ENCODE measurements at regions not wholly inside any gene's neighbourhood (a gene's known extent, or its start where the extent isn't known, plus 50 kb on each side); places are given as distances from the start of the nearest gene placed in this dataset.
"Not testable (repeated sequence)": the region's sequence is repeated elsewhere in the genome, so short reads cannot be mapped to it uniquely, and the experiment has no call there.

DNA sequence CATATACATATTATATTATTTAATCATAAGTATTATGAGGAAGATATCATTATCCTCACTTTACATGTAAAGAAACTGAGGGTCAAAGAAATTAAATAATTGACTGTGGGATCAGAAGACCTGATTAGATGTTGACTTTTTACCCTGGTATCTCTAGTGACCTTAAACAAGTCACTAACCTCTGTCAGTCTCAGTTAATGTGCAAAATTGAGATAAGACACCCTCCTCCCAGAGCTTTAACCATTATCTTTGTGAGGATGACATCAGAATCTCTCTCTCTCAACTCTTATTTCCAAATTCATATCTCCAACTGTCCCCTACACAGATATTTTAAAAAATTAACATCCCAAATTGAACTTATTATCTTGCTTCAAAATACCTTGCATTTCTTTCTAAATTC lies 177.8 kb downstream of the KLHL28 start:
- DNase-seq: no peak

DNA sequence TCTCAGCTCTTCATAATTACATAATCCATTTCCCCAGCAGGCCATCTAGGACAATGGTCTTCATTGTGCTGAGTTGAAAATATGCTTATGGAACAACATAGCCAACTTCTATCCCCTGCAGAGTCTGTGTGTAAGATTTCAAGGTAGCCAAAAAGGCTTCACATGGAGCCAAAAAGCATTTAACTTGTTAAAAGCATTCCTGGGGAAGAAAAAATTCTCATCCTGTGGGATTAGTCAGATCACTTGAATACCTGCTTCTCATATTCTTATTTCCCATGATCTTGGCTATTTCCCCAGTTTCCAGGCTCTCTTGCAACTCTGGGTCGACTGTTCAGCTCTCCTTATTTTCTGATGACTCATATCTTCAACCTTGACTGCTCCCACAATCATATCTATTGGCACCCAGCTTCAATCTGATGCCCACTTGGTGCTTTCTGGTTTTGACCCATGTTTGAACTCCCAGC lies 178.9 kb downstream of the KLHL28 start:
- DNase-seq: no peak

DNA sequence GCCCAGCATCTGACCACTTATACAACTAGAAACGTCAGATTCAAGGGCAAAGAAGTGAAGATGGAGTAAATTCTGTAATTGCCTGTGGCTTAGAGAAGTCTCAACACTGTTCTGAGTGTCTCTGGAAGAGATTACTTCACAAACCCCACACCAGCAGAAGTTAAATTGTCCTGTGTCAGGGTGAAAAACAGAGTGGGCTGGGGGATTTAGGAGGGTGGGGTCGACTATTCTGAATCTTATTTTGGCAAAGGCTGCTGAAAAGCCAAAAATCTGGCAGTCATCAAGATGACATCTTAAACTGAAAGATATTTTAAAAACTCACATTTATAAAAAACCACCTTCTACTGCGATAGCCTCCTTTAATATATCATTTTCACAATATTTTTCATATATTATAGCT lies 180.8 kb downstream of the KLHL28 start:
- no peak for DNase-seq

DNA sequence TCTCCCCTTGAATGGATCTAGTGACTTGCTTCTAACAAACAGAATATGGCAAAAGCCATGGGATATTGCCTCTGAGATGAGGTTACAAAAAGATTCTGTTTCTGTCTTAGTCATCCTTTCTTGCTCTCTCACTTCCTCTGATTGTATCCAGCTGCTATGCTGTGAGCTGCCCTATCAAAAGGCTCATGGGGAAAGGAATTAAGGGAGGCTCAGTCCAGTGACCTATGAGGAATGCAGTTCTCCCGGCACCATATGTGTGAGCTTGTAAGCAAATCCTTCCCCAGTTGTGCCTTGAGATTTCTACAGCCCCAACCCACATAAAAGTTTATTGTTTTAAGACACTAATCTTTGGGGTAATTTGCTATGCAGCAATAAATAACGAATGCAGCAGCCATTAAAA lies 183.1 kb downstream of the KLHL28 start:
- DNase-seq: no peak

DNA sequence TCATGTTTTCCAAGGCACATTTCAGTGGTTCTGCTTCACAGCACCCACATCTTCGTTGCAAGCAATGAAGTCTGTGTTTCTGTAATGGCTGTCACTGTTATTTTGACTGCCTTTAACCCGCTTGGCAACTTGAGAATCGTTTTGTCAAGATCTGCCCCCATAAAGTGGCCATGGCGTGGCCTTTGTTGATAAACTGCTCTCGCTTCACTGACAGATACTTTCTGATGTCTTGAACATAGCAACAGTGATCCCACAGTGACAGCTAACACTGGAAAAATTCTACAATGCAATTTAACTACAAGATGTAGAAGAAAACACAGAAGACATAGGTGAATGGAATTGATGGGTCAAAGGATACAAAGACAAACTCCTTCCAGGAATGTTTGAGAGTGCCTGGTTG lies 184.2 kb downstream of the KLHL28 start:
- DNase-seq: no peak

GRCh38 chr14:44775248-44775647 lies 186.5 kb downstream of the KLHL28 start:
- DNase-seq: no peak

GRCh38 chr14:44774396-44774795 lies 187.4 kb downstream of the KLHL28 start:
- DNase-seq: no peak

DNA sequence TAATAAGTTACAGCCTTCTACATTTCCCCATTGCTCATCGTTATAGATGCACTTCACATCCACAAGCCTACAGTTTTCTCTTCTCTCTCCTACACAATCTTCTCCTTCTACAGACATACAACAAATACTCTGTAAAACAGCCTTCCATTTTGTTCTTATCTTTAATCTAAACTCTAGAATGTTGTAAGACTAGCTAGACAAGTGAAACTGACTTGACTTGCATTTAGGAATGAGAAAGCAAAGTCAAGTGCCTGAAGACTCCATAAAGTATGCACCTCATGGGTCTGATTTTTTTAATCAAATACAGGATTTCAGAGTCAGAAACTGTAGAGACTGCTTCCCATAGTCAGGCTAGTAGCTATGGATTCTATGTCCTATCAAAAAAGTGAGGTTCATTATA lies 190.3 kb downstream of the KLHL28 start:
- DNase-seq: no peak

GRCh38 chr14:44770201-44770600 lies 191.5 kb downstream of the KLHL28 start:
- DNase-seq: no peak

DNA sequence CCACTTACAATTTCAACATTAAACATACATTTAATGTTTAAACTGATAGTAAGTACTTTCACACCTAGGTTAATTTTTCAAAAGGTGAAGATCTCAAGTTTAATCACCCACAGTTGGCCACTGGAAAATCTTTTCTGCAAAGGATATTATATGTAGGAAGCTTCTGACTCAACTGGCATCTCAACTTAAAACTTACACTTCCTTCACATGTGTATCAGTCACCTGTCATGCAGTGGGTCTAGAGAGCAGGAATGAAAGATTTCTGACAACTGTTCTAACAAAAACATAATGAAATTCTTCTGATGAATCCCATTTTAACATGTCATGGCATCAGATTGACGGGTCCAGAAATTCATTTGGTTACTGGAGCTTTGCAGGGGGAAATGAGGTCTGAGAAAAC lies 192.8 kb downstream of the KLHL28 start:
- DNase-seq: no peak

DNA sequence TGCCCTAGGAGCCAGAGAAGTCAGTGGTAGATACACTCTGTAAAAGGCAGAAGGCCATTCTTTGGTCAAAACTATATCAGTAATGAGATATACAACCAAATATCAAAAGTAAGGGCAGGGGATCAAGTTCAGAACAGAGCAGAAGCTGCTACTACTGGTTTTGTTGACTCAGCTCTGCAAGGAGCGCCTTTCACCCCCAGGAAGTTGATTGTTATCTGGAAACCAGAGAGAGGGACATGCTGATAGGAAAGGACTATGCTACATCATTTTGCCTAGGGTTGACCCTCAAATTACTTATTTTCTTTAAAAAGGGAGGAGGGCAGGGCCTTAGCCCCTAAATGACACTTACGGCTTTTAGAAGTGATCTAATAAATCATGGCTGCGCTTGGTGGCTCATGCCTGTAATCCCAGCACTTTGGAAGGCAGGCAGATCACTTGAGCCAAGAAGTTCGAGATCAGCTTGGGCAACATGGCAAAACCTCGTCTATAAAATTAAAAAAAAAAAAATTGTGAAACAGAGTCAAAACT lies 194.0 kb downstream of the KLHL28 start:
- no peak for DNase-seq

DNA sequence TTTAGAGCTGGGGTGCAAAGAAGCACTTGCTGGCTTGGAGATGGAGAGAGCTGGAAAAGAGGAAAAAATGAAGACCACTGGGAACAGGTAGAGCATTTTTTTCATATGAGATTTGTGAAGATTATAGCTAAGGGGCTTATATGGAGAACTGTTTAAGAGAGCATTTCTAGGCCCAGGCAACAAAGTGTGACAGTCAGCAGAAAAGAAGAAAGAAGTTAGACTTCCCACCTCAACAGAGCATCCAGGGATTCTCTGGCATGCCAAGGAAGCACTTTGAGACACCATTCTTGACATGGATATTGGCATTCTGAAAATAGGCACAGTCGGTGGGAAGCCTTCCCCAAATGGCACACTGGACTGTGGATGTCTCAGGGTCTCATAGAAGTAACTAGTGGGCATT lies 195.5 kb downstream of the KLHL28 start:
- DNase-seq: no peak

- no peak for DNase-seq
Observed at GRCh38 chr14:44763356-44763755, 198.4 kb downstream of the KLHL28 start.

GRCh38 chr14:44759277-44759676 lies 202.5 kb downstream of the KLHL28 start:
- no peak for DNase-seq

GRCh38 chr14:44756554-44756953 lies 205.2 kb downstream of the KLHL28 start:
- DNase-seq: no peak

GRCh38 chr14:44745371-44745770 lies 216.4 kb downstream of the KLHL28 start:
- DNase-seq: no peak

DNA sequence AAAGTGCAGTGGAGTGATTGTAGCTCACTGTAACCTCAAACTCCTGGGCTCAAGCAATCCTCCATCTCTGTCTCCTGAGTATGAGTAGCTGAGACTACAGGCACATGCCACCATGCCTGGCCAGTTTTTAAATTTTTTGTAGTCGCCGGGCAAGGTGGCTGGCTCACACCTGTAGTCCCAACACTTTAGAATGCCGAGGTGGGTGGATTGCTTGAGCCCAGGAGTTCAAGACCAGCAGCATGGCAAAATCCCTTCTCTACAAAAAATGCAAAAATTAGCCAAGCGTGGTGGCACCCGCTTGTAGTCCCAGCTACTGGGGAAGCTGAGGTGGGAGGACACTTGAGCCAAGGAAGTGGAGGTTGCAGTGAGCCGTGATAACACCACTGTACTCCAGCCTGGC lies 219.5 kb downstream of the KLHL28 start:
- DNase-seq: no peak

- DNase-seq: no peak
Observed at GRCh38 chr14:44741431-44741830, 220.3 kb downstream of the KLHL28 start.

DNA sequence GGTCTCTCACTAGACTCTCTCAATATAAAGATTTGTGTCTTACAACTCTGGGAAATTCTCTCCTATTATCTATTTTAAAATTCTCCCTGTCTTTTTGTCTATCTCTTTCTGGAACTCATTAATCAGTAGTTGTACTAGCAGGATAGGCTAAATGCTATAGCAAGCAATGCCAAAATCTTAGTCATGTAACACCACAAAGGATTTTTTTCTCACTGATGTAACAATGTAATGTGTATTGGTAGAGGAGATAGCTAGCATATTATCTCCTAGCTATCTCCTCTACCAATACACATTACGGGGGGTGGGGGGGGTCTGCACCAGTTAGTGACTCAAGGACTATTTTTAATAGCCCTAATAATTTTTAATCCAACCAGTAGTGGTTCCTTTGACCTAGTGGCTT lies 225.4 kb downstream of the KLHL28 start:
- no peak for DNase-seq

GRCh38 chr14:44732144-44732543 lies 225.1 kb upstream of the FSCB start:
- DNase-seq: no peak

DNA sequence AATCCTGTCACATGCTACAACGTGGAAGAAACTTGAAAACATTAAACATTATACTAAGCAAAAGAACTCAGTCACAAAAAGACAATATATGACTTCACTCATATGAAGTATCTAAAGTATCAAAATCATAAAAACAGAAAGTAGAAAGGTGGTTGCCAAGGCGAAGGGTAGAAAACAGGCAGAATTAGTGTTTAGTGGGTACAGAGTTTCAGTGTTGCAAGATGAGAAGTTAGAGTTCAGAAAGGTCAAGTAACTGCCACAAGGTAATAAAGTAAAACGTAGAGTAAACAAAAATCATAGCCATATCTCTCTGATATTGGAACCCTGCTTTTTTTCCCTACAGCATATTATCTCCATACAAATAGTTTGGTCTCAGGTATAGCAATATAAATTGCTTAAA lies 223.8 kb upstream of the FSCB start:
- DNase-seq: no peak

- DNase-seq: not testable (repeated sequence)
Observed at GRCh38 chr14:44721395-44721794, 214.3 kb upstream of the FSCB start.

DNA sequence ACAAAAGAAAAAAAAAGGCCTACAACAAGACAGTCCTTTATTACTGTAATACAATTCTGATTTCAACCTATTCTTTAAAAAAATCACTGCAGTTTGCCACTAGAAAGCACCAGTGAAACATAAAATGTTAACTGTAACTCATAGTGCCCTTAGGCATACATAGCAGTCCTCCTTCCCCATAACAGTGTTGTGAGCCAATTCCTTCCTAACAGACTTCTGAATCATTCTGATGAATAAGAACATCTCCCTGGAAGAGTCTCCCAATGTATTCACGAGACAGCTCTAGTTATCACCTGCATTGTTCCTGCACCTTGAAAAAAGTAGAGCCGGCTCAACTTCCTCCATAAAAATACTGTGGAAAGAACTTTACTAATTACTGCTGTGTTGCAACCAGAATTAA lies 213.6 kb upstream of the FSCB start:
- no peak for DNase-seq

DNA sequence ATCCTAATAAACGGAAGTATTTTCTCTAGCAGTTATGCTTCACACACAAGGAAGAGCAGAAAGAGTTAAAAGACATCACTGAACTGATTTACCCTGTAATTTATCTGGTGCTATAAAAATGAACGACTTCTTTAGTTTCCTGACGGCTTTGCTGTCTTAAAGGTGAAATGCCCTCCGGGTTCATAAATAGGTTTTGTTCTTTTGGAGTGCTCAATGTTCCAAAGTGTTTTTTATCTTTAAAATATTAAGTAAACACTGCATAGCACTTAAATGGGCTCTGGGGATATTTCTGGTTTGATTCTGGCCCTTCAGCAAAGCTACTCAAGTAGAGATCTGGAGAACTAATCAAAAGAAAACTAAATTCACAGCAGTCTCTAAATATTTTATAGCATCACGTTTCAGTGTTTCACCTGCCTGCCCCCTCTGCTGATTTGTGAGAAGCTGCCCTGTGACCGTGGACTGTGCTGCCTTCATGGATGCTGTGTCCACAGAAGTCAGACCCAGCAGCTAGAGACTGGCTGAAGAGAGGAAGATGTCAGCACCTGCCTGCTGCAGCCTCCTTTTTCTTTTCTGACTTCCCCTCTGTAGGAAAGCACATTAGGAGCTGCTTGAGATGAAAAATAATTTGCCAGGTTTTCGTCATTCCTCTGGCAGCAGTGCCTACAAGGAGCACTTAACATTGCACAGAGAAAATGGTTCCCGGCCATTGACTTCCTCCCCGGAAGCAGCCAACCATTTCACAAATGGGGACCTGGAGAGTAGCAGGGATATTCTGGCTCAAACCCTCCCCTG lies 205.1 kb upstream of the FSCB start:
- DNase-seq: no peak
